ENCODE measurements at regions not wholly inside any gene's neighbourhood (a gene's known extent, or its start where the extent isn't known, plus 50 kb on each side); places are given as distances from the start of the nearest gene placed in this dataset.

DNA sequence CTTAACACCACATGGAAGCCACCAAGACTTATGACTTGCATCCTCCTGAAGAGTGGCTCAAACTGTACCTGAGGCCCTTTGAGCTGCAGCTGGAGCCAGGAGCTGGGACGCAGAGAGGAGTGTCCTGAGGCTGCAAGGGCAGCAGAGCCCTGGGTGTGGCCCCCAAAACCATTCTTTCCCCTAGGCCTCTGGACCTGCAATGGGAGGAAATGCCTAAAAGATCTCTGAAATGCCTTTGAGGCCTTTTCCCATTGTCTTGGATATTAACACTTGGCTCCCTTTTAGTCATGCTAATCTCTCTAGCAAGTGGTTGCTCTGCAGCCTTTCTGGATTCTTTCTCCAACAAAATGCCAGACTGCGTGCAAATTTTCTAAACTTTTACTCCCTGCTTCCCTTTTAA is 156.1 kb downstream of the SLC38A4 start:
- H3K27ac Mint-ChIP-seq: no peak overlapping the region
- peaks cover 4% of the 10 kb centered on the region for H3K9me3 Mint-ChIP-seq (ENCODE audit: low read depth)
- ChIA-PET CTCF (no interaction called here), POLR2A (no interaction called here)
- no peak for DNase-seq
- H3K27me3 Mint-ChIP-seq: no peaks in the 10 kb centered on the region
- H3K4me1 Mint-ChIP-seq: peaks cover 9% of the 10 kb centered on the region
- ATAC-seq: no peak
- no peak overlapping the region for H3K4me3 Mint-ChIP-seq
- H3K36me3 Mint-ChIP-seq (ENCODE audit: low read depth): no peaks in the 10 kb centered on the region
- intact Hi-C loops (cut with DNase I, micrococcal nuclease): loop anchor here in 1 of 2 experiments (10.0 kb wide), 2 partner anchors 515 to 545 kb away; no protein-coding TSS in a partner anchor

DNA sequence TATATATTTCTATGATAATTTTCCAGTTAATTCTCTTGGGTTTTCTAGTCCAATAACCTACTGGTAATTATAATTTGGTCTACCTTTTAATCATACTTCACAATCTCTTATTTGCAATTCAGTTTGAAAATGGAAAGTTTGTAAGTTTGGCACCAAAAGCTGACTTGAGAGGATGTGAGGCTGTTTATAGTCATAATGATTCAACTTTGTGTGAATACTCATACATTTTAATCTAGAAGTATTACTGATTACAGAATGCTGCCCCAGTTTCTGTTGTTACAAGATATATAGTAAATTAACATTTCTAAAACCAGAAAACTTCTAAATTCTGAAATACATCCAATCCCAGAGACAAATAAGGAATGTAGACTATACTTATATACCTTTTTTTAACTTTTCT is 158.2 kb downstream of the SLC38A4 start:
- H3K9me3 Mint-ChIP-seq (ENCODE audit: low read depth): peaks cover 4% of the 10 kb centered on the region
- ChIA-PET POLR2A (interaction anchor here (0.7 kb wide), 1 partner anchor 583 kb away, joined by 7 read pairs; no protein-coding TSS in a partner anchor), CTCF (no interaction called here)
- H3K27ac Mint-ChIP-seq: no peak overlapping the region
- no peaks in the 10 kb centered on the region for H3K27me3 Mint-ChIP-seq
- ATAC-seq: peak; percentile 23
- H3K36me3 Mint-ChIP-seq (ENCODE audit: low read depth): no peaks in the 10 kb centered on the region
- H3K4me3 Mint-ChIP-seq: no peak overlapping the region
- DNase-seq: no peak
- intact Hi-C loops (cut with DNase I, micrococcal nuclease): no loop called here
- peaks cover 11% of the 10 kb centered on the region for H3K4me1 Mint-ChIP-seq

GRCh38 chr12:46664761-46665287 is 161.0 kb downstream of the SLC38A4 start:
- intact Hi-C loops (cut with DNase I, micrococcal nuclease): loop anchor here (5.0 kb wide), 6 partner anchors 108 to 673 kb away; partner anchors contain the start of gene SCAF11 (in 1 of the 2)
- H3K27me3 Mint-ChIP-seq: no peaks in the 10 kb centered on the region
- POLR2A ChIA-PET: no interaction called here
- ATAC-seq (peak; percentile 89), DNase-seq (peak; percentile 32)
- H3K36me3 Mint-ChIP-seq (ENCODE audit: low read depth): no peaks in the 10 kb centered on the region
- no peak overlapping the region for H3K4me3 Mint-ChIP-seq
- peaks cover under 1% of the 10 kb centered on the region for H3K9me3 Mint-ChIP-seq (ENCODE audit: low read depth)
- H3K4me1 Mint-ChIP-seq: peaks cover 27% of the 10 kb centered on the region
- CTCF ChIA-PET: interaction anchor here (1.1 to 1.2 kb wide), 2 partner anchors 8 to 394 kb away, joined by 3 to 4 read pairs; no protein-coding TSS in a partner anchor
- no peak overlapping the region for H3K27ac Mint-ChIP-seq

DNA sequence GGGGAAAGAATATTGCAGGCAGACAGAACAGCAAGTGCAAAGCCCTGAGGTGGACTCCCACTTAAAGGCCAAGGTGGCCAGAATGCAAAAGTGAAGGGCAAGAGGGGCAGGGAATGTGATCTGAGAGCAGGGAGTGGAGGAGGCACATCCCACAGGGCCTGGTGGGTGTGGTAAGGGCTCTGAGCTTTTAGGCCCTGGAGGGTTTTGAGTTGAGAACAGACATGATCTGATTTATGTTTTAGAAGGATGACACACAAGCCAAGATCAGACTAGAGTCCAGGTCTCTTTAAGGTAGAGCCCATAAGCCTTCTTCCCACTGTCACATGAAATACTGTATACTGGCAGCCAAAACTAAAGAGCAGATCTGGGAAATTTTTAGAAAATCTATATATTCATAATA is 162.5 kb downstream of the SLC38A4 start:
- intact Hi-C loops (cut with DNase I, micrococcal nuclease): loop anchor here (5.0 kb wide), 6 partner anchors 106 to 671 kb away; partner anchors contain the start of gene SCAF11 (in 1 of the 2)
- H3K27me3 Mint-ChIP-seq: no peaks in the 10 kb centered on the region
- peaks cover 36% of the 10 kb centered on the region for H3K4me1 Mint-ChIP-seq
- no peak overlapping the region for H3K27ac Mint-ChIP-seq
- ChIA-PET CTCF (no interaction called here), POLR2A (no interaction called here)
- no peaks in the 10 kb centered on the region for H3K9me3 Mint-ChIP-seq (ENCODE audit: low read depth)
- H3K36me3 Mint-ChIP-seq (ENCODE audit: low read depth): no peaks in the 10 kb centered on the region
- H3K4me3 Mint-ChIP-seq: no peak overlapping the region
- ATAC-seq (no peak), DNase-seq (no peak)

- POLR2A ChIA-PET: no interaction called here
Observed at GRCh38 chr12:46661110-46661845, 164.5 kb downstream of the SLC38A4 start.

GRCh38 chr12:46660719-46661109 is 165.1 kb downstream of the SLC38A4 start:
- intact Hi-C loops (cut with DNase I, micrococcal nuclease): loop anchor here (1.0 to 5.0 kb wide), 9 partner anchors 103 to 668 kb away; partner anchors contain the start of gene SCAF11 (in 1 of the 2)
- H3K36me3 Mint-ChIP-seq (ENCODE audit: low read depth): no peaks in the 10 kb centered on the region
- peaks cover 36% of the 10 kb centered on the region for H3K4me1 Mint-ChIP-seq
- POLR2A ChIA-PET: no interaction called here
- CTCF ChIA-PET: interaction anchor here (1.0 to 2.0 kb wide), 5 partner anchors 9 to 536 kb away, joined by 3 to 6 read pairs (median 3); no protein-coding TSS in a partner anchor
- H3K27me3 Mint-ChIP-seq: no peaks in the 10 kb centered on the region
- H3K9me3 Mint-ChIP-seq (ENCODE audit: low read depth): no peaks in the 10 kb centered on the region
- DNase-seq (no peak), ATAC-seq (no peak)
- no peak overlapping the region for H3K27ac Mint-ChIP-seq
- no peak overlapping the region for H3K4me3 Mint-ChIP-seq

More at GRCh38 chr12:46661110-46661845, 164.5 kb downstream of the SLC38A4 start:
- Mint-ChIP-seq H3K4me3 (no peak overlapping the region), H3K4me1 (peaks cover 36% of the 10 kb centered on the region), H3K9me3 (ENCODE audit: low read depth) (no peaks in the 10 kb centered on the region), H3K27me3 (no peaks in the 10 kb centered on the region), H3K36me3 (ENCODE audit: low read depth) (no peaks in the 10 kb centered on the region), H3K27ac (no peak overlapping the region)
- DNase-seq (peak; percentile 11), ATAC-seq (peak; percentile 79)
- intact Hi-C loops (cut with DNase I, micrococcal nuclease): loop anchor here (1.0 to 5.0 kb wide), 9 partner anchors 104 to 669 kb away; partner anchors contain the start of gene SCAF11 (in 1 of the 2)
- CTCF ChIA-PET: interaction anchor here (0.7 to 2.0 kb wide), 7 partner anchors 10 to 536 kb away, joined by 3 to 6 read pairs (median 3); no protein-coding TSS in a partner anchor

DNA sequence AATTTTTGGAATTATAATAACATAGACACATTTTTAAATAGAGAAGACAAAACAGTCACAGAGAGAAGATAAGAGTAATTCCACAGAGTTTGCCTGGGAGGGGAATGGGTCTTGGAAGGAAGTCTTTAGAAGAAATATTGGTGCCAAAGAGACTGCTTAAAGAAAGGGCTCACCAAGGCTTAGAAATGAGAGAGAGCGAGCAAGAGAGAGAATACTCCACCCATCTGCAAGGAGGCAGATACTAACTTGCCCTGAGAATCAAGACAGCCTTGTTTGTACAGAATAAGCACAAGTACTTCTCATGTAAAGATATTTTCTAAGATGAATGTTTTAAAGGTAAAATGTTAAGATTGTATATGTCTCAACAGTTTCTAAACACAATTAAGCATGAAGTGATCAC is 165.5 kb downstream of the SLC38A4 start:
- peaks cover 32% of the 10 kb centered on the region for H3K4me1 Mint-ChIP-seq
- H3K9me3 Mint-ChIP-seq (ENCODE audit: low read depth): no peaks in the 10 kb centered on the region
- H3K27me3 Mint-ChIP-seq: no peaks in the 10 kb centered on the region
- ATAC-seq (no peak), DNase-seq (no peak)
- ChIA-PET POLR2A (no interaction called here), CTCF (no interaction called here)
- intact Hi-C loops (cut with DNase I, micrococcal nuclease): loop anchor here (2.0 to 5.0 kb wide), 8 partner anchors 103 to 668 kb away; partner anchors contain the start of gene SCAF11 (in 1 of the 2)
- H3K27ac Mint-ChIP-seq: peak overlapping the region; percentile 72
- no peak overlapping the region for H3K4me3 Mint-ChIP-seq
- no peaks in the 10 kb centered on the region for H3K36me3 Mint-ChIP-seq (ENCODE audit: low read depth)

DNA sequence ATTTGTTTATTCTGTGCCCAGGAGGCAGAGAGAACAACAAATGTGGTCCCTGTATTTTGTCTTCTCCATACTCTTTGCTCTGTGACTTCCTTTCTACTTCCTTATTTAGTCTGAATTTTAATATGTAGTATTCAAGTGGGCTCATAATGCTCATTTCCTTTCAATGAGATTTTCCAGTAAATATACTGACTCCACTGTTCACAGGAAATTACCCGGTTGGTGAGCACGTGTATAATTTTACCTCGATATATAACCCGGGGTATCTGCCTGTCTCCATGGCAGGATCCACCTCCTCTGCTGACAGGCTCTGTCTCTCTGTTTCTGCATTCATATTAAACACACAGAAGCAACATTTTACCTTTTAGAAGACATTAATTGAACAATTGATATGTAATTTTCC is 166.0 kb downstream of the SLC38A4 start:
- intact Hi-C loops (cut with DNase I, micrococcal nuclease): loop anchor here (2.0 to 5.0 kb wide), 8 partner anchors 103 to 668 kb away; partner anchors contain the start of gene SCAF11 (in 1 of the 2)
- Mint-ChIP-seq H3K9me3 (ENCODE audit: low read depth) (no peaks in the 10 kb centered on the region), H3K4me3 (no peak overlapping the region), H3K36me3 (ENCODE audit: low read depth) (no peaks in the 10 kb centered on the region), H3K4me1 (peaks cover 28% of the 10 kb centered on the region), H3K27ac (peak overlapping the region; percentile 72), H3K27me3 (no peaks in the 10 kb centered on the region)
- peak; percentile 44 for ATAC-seq
- CTCF ChIA-PET: interaction anchor here (0.9 kb wide), 1 partner anchor 9 kb away, joined by 4 read pairs; no protein-coding TSS in a partner anchor
- DNase-seq: no peak
- POLR2A ChIA-PET: no interaction called here

GRCh38 chr12:46659032-46659650 is 166.7 kb downstream of the SLC38A4 start:
- intact Hi-C loops (cut with DNase I, micrococcal nuclease): no loop called here
- Mint-ChIP-seq H3K36me3 (ENCODE audit: low read depth) (no peaks in the 10 kb centered on the region), H3K4me1 (peaks cover 25% of the 10 kb centered on the region), H3K27ac (peak overlapping the region; percentile 70), H3K4me3 (no peak overlapping the region), H3K27me3 (no peaks in the 10 kb centered on the region), H3K9me3 (ENCODE audit: low read depth) (no peaks in the 10 kb centered on the region)
- ATAC-seq (no peak), DNase-seq (no peak)
- ChIA-PET POLR2A (no interaction called here), CTCF (interaction anchor here (0.9 kb wide), 1 partner anchor 8 kb away, joined by 4 read pairs; no protein-coding TSS in a partner anchor)

DNA sequence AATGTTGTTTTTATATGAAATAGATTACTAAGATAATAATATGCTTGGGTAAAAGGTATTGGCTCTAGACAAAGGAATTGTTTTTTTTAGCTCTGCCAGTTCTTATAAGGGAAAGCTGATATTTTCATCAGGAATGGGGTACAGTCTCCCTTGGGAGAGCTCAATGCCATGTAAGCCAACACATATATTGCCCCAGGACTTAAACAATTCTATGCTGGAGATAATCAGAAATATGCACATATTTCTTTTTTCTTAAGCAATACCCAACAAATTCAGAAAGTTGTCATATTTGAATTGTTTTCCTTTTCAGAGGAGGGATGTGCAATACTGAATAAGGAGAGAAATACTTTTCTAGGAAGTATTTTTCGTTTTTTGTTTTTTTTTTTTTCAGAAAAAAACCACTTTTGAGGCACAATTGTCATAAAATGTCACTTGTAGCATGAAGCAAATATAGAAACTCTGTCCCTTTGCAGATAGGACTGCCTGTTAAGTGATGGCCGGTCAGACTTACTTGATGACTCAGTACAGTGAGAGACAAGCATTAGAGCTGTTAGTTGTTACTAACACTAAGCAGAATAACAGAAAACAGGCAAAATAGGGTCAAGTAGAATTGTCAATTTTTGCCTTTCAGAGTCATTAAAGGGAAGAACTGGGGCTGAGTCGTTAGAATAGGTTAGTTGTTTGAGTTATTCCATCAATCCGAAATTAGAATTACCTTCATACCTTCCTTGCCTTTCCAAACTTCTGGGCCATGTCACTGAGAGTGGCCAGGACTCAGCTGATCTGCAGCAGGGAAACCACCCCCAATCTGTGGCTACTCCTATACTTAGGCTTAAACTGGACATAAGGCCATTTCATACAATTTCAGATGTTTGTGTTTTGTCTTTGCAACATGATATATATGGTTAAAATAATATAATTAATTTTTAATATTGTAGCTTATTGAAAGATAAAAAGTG is 168.1 kb downstream of the SLC38A4 start:
- Mint-ChIP-seq H3K4me3 (no peak overlapping the region), H3K27ac (no peak overlapping the region), H3K4me1 (peaks cover 25% of the 10 kb centered on the region), H3K27me3 (no peaks in the 10 kb centered on the region), H3K9me3 (ENCODE audit: low read depth) (no peaks in the 10 kb centered on the region), H3K36me3 (ENCODE audit: low read depth) (no peaks in the 10 kb centered on the region)
- no peak for ATAC-seq
- POLR2A ChIA-PET: no interaction called here
- intact Hi-C loops (cut with DNase I, micrococcal nuclease): no loop called here
- CTCF ChIA-PET: interaction anchor here (1.3 kb wide), 1 partner anchor 136 kb away, joined by 3 read pairs; no protein-coding TSS in a partner anchor
- no peak for DNase-seq

Measured in activated CD4-positive, alpha-beta T cell treated with anti-CD3 and anti-CD28 coated beads for 36 hours (primary cell).